ENCODE measurements at regions not wholly inside any gene's neighbourhood (a gene's known extent, or its start where the extent isn't known, plus 50 kb on each side); places are given as distances from the start of the nearest gene placed in this dataset.

DNA sequence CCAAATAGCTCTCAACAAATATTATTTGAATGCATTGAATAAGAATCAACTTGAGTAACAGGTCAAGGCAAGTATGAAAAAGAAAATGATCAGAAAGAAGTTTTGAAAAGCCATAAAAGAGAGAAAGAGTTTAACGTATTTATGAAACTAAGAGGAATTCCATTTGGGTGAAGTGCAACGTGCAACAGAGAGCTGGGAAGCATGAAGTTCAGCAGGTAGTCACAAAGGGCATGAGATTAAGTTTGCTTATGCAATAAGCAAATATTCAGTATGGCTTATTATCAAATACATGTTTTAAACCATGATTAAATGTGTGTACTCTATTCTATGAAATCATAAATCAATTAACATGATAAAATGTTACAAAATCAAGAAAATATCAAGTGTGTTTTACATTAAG is 62.7 kb upstream of the PCDH17 start:
- TF ChIP-seq, protein P1, sequence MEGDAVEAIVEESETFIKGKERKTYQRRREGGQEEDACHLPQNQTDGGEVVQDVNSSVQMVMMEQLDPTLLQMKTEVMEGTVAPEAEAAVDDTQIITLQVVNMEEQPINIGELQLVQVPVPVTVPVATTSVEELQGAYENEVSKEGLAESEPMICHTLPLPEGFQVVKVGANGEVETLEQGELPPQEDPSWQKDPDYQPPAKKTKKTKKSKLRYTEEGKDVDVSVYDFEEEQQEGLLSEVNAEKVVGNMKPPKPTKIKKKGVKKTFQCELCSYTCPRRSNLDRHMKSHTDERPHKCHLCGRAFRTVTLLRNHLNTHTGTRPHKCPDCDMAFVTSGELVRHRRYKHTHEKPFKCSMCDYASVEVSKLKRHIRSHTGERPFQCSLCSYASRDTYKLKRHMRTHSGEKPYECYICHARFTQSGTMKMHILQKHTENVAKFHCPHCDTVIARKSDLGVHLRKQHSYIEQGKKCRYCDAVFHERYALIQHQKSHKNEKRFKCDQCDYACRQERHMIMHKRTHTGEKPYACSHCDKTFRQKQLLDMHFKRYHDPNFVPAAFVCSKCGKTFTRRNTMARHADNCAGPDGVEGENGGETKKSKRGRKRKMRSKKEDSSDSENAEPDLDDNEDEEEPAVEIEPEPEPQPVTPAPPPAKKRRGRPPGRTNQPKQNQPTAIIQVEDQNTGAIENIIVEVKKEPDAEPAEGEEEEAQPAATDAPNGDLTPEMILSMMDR (conservative IDR thresholded peaks at IDR 0.05) = no peak
- no peak for TF ChIP-seq ZFX (IDR thresholded peaks at IDR 0.05)
